Heart left ventricle (tissue), 16 donors: ENCODE measurements at regions not wholly inside any gene's neighbourhood (a gene's known extent, or its start where the extent isn't known, plus 50 kb on each side); places are given as distances from the start of the nearest gene placed in this dataset.

Source experiments
- ATAC-seq, 4 donors: fragments of 200-7000 bp; cut with Tn5 transposase; one replicate each; pipeline ENCODE4 v1.9.1; 2020 to 2022; ENCODE audit warnings: moderate library complexity in 4 of 4, mild to moderate bottlenecking in 3 of 4, moderate number of reproducible peaks in 1 of 4
- DNase-seq, 5 donors: peaks; one replicate each; pipeline ENCODE4 v3.0.0-alpha.2; 2020
- H3K27ac ChIP-seq, 12 donors: fragments of 200-600 bp; sonication (generic) in 4 of 12; one replicate each; pipeline versions ENCODE4 v1.5.0 to v1.8.0; 2016 to 2022; ENCODE audit warnings: mild to moderate bottlenecking in 2 of 12
- H3K27me3 ChIP-seq, 9 donors: fragments of 200-600 bp; sonication (generic) in 2 of 9; one replicate each; pipeline versions ENCODE4 v1.5.1 to v1.8.0; 2016 to 2022; ENCODE audit warnings: mild to moderate bottlenecking in 3 of 9
- H3K36me3 ChIP-seq, 9 donors: fragments of 200-600 bp; sonication (generic) in 2 of 9; one replicate each; pipeline versions ENCODE4 v1.5.0 to v1.8.0; 2018 to 2022; ENCODE audit warnings: mild to moderate bottlenecking in 2 of 9
- H3K4me1 ChIP-seq, 12 donors: fragments of 200-600 bp; sonication (generic) in 4 of 12; one replicate each; pipeline versions ENCODE4 v1.5.0 to v1.8.0; 2016 to 2022; ENCODE audit warnings: mild to moderate bottlenecking in 3 of 12
- H3K4me3 ChIP-seq, 12 donors: fragments of 200-600 bp; sonication (generic) in 4 of 12; one replicate each; pipeline versions ENCODE4 v1.5.0 to v1.8.0; 2017 to 2022; ENCODE audit warnings: mild to moderate bottlenecking in 9 of 12, moderate library complexity in 4 of 12
- H3K9me3 ChIP-seq, 12 donors: fragments of 200-600 bp; sonication (generic) in 4 of 12; one replicate each; pipeline versions ENCODE4 v1.5.0 to v1.8.0; 2016 to 2022; ENCODE audit warnings: mild to moderate bottlenecking in 1 of 12
- POLR2A ChIP-seq, 2 donors: fragments of 450-650 bp; IDR thresholded peaks; one replicate each; pipeline ENCODE4 v1.6.1; 2017; ENCODE audit warnings: antibody characterized with exemption in 2 of 2, mild to moderate bottlenecking in 2 of 2, moderate library complexity in 2 of 2
- WGBS, 4 donors: extraction: QIAGEN DNeasy Blood & Tissue Kit in 2 of 4; methylation state at CpG; one replicate each; pipeline versions ENCODE4 v1.1.5 to v1.1.7; 2013 to 2018; 5-methylcytosine and 5-hydroxymethylcytosine counted together
- intact Hi-C, 10 donors: fragments of 100-400 bp; cut with DNase I; formaldehyde crosslinking; loops; one replicate each; pipeline versions ENCODE4 v1.11.1 to v1.14.2; 2022
- TF ChIP-seq, protein P1 (sequence below), 12 donors: fragments of 200-600 bp; sonication (generic) in 4 of 12; IDR thresholded peaks; one replicate each; pipeline versions ENCODE4 v1.5.0 to v1.8.0; 2018 to 2022; ENCODE audit warnings: antibody characterized with exemption in 12 of 12, mild to moderate bottlenecking in 5 of 12
- donor health status: ischemic (EF 13 %, LVEDD 7.1; RV severe dilation, severe dysfunction).
- donor health status: healthy with polysubstance abuse.
- donor health status: DM: no; HTN: yes; CAD: no.
- donor health status: DM: no; HTN: no; CAD: no.
- donor health status: ischemic (EF 25% LVEDD 6.9; RV normal size, moderate dysfunction).
- donor health status: ischemic (EF 25% LVEDD 5.7; RV mildly dilated, moderate dysfunction).
- donor health status: healthy.
- donor health status: DM: yes; HTN: yes; CAD: no.
- donor health status: ischemic (EF 35%, LVEDD 5.7; RV mildly dilated, moderate dysfunction).
- donor health status: nonischemic (EF 11% LVEDD 7.7; RV severe dilation, severe dysfunction).
- donor health status: DM: yes; HTN: yes; CAD: no.
- donor health status: PGD.
- donor health status: ischemic (EF 29% LVEDD 5.4; RV normal size, mild dysfunction).
- donor health status: nonischemic (EF 23%, LVEDD 6.1; RV moderate dilation, normal function).

DNA sequence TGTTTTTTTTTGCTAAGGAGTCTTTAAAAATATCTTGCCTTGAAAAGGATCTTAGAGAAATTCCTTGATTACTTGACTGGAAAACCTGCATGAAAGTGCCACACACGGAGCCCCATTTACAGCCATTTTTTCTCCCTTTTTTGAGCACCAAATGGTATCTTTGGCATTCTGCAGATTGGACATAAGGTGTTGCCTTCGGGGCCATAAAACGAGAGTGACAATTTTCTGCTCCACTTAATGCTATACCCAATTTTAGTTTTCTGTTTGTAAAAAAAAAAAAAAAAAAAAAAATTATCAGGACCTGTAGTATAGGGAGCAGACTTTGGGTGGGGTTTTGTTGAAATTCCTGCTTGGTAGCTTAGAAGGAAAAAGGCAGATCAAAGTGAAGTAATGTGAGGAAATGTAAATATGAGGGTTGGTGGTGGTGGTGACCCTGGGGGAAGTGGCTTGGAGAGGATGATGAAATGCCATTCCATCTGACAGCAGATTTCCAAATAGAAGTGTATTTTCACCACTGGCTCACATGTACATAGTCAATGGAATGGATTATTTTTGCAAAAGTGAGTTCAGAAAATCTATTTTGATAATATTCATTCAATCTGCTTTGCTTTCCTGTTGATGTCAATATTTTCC lies 212.1 kb upstream of the SOX4 start:
- Histone ChIP-seq H3K27ac (no peak overlapping the region), H3K4me1 (no peaks in the 10 kb centered on the region), H3K9me3 (no peaks in the 10 kb centered on the region), H3K4me3 (no peak overlapping the region), H3K36me3 (no peaks in the 10 kb centered on the region), H3K27me3 (no peaks in the 10 kb centered on the region)
- intact Hi-C loops, result no loop called here
- no peak for TF ChIP-seq POLR2A (IDR thresholded peaks at IDR 0.05)
- TF ChIP-seq, protein P1, sequence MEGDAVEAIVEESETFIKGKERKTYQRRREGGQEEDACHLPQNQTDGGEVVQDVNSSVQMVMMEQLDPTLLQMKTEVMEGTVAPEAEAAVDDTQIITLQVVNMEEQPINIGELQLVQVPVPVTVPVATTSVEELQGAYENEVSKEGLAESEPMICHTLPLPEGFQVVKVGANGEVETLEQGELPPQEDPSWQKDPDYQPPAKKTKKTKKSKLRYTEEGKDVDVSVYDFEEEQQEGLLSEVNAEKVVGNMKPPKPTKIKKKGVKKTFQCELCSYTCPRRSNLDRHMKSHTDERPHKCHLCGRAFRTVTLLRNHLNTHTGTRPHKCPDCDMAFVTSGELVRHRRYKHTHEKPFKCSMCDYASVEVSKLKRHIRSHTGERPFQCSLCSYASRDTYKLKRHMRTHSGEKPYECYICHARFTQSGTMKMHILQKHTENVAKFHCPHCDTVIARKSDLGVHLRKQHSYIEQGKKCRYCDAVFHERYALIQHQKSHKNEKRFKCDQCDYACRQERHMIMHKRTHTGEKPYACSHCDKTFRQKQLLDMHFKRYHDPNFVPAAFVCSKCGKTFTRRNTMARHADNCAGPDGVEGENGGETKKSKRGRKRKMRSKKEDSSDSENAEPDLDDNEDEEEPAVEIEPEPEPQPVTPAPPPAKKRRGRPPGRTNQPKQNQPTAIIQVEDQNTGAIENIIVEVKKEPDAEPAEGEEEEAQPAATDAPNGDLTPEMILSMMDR (IDR thresholded peaks at IDR 0.05), result no peak
- ATAC-seq (no peak), DNase-seq (no peak)
- WGBS, 4 donors, result 86 to 95% (median 90%) methylated on average over 3 of the region's 3 CpGs

DNA sequence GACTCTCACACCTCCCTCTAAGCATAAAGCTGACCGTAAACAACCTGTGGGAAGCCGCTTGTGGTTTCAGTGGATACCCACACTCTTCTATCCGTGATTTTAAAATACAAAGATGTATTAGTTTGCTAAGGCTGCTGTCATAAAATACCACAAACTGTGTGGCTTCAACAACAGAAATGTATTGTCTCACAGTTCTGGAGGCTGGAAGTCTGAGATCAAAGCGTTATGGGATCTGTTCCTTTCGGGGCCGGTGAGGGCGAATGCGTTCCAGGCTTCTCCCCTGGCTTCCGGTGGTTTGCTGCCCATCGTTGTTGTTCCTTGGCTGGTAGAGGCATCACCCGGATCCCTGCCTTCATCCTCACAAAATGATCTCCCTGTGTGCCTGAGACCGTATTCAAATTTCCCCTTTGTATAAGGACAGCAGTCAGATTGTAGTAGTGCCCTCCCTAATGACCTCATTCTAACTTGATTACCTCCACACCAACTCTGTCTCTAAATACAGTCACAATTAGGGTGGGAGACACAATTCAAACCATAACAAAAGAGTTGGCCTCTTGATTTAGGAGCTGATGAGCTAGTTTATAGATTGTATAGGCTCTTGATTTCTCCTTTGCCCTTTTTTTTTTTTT lies 210.6 kb upstream of the SOX4 start:
- Histone ChIP-seq H3K4me3 (no peak overlapping the region), H3K36me3 (no peaks in the 10 kb centered on the region), H3K27ac (no peak overlapping the region), H3K4me1 (no peaks in the 10 kb centered on the region), H3K9me3 (no peaks in the 10 kb centered on the region), H3K27me3 (no peaks in the 10 kb centered on the region)
- WGBS, 4 donors, result 82 to 89% (median 84%) methylated on average over 12 of the region's 12 CpGs
- no peak for DNase-seq
- intact Hi-C loops, result no loop called here
- no peak for ATAC-seq
- TF ChIP-seq, protein P1 (IDR thresholded peaks at IDR 0.05), result no peak
- TF ChIP-seq POLR2A (IDR thresholded peaks at IDR 0.05), result no peak

DNA sequence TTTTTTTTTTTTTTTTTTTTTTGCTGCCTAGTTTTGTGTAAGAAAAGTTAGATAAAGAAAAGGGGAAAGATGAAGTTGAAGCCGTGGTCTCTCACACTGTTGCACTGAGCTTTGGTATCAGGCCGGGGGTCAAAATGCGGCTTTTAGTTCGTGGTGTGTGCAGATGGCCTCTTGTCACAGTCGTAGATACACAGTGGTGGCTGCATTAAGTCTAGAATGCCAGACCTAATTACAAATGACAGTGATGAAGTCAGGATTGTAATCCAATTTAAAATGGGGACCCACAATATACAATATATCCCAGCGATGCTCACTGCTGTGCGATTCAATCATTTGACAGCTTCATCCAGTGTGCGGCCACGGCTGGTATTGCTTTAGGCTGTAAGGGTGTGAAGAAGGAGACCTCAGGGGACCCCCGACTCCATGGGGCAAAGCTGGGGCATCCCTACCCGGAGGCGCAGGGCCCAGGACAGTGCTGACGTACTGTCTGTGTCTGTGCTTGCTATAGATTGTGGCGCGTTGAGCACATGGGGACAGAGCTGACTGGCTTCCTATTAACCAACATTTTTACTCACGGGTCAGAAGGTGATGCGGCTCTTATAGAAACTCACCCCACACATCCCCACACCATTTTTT lies 210.0 kb upstream of the SOX4 start:
- Histone ChIP-seq H3K27me3 (no peaks in the 10 kb centered on the region), H3K4me1 (no peaks in the 10 kb centered on the region), H3K36me3 (no peaks in the 10 kb centered on the region), H3K4me3 (no peak overlapping the region), H3K27ac (no peak overlapping the region), H3K9me3 (no peaks in the 10 kb centered on the region)
- DNase-seq (no peak), ATAC-seq (no peak)
- WGBS, 4 donors, result 87 to 95% (median 90%) methylated on average over 13 to 17 of the region's 17 CpGs
- TF ChIP-seq, protein P1 (IDR thresholded peaks at IDR 0.05), result no peak
- no peak for TF ChIP-seq POLR2A (IDR thresholded peaks at IDR 0.05)
- intact Hi-C loops, result no loop called here

DNA sequence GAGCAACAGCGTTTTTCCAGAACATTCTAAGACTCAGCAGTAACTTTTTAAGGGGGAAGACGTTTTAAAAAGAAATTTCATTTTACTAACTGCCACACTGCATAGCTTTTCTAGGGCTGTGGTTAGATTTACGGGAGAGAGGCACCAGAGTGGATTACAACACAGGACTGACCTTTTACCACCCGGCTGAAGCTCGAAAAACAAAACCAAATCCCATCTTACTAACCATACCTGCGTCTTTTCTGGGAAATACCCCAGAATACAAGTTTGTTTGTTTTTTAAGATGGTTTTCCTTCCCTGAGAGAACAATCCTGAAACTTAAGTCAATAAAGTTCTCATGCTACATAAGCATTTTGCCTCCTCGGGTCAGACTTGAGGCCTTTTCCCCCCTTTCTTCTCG lies 209.3 kb upstream of the SOX4 start:
- intact Hi-C loops, result no loop called here
- WGBS, 4 donors, result 62 to 90% (median 89%) methylated on average over 8 of the region's 8 CpGs
- Histone ChIP-seq H3K4me1 (no peaks in the 10 kb centered on the region), H3K27ac (no peak overlapping the region), H3K4me3 (no peak overlapping the region), H3K27me3 (no peaks in the 10 kb centered on the region), H3K9me3 (no peaks in the 10 kb centered on the region), H3K36me3 (no peaks in the 10 kb centered on the region)
- DNase-seq (no peak), ATAC-seq (no peak)
- TF ChIP-seq, protein P1 (IDR thresholded peaks at IDR 0.05), result no peak
- no peak for TF ChIP-seq POLR2A (IDR thresholded peaks at IDR 0.05)
